Right cardiac atrium (tissue), 5 donors: ENCODE measurements at regions not wholly inside any gene's neighbourhood (a gene's known extent, or its start where the extent isn't known, plus 50 kb on each side); places are given as distances from the start of the nearest gene placed in this dataset.

ENCODE experiments used
- ATAC-seq, 2 donors: fragments of 200-7000 bp; cut with Tn5 transposase; one replicate each; pipeline versions ENCODE4 v1.8.0 to v1.9.1; 2020; ENCODE audit warnings: moderate library complexity in 2 of 2, mild to moderate bottlenecking in 1 of 2
- DNase-seq, 3 donors: peaks; one replicate each; pipeline ENCODE4 v3.0.0-alpha.2; 2020
- H3K27ac ChIP-seq: one replicate; pipeline ENCODE4 v1.5.1; 2013; ENCODE audit warnings: mild to moderate bottlenecking, low read length, control low read depth, moderate library complexity
- H3K27me3 ChIP-seq: one replicate; pipeline ENCODE4 v1.6.1; 2013; ENCODE audit not compliant: control insufficient read depth, insufficient read depth
- H3K4me1 ChIP-seq: one replicate; pipeline ENCODE4 v1.6.1; 2013; ENCODE audit warnings: low read length; ENCODE audit not compliant: control insufficient read depth, insufficient read depth
- H3K4me3 ChIP-seq: one replicate; pipeline ENCODE4 v1.5.1; 2013; ENCODE audit warnings: low read length, control low read depth
- H3K9me3 ChIP-seq: one replicate; pipeline ENCODE4 v1.6.1; 2013; ENCODE audit warnings: low read length; ENCODE audit not compliant: control insufficient read depth
- WGBS: extraction: QIAGEN DNeasy Blood & Tissue Kit; methylation state at CpG from one replicate; pipeline ENCODE4 v1.1.7; 2013; 5-methylcytosine and 5-hydroxymethylcytosine counted together
- intact Hi-C, 4 donors: fragments of 100-400 bp; cut with DNase I; formaldehyde crosslinking; loops; one replicate each; pipeline versions ENCODE4 v1.11.0 to v1.14.0; 2022 to 2023
- donor health status: healthy with polysubstance abuse.
- donor health status: DM: no; HTN: yes; CAD: no.
- donor health status: DM: no; HTN: no; CAD: no.
- donor health status: DM: no; HTN: yes; CAD: no; lungs with severe emphysema.
- donor health status: DM: yes; HTN: yes; CAD: no.

DNA sequence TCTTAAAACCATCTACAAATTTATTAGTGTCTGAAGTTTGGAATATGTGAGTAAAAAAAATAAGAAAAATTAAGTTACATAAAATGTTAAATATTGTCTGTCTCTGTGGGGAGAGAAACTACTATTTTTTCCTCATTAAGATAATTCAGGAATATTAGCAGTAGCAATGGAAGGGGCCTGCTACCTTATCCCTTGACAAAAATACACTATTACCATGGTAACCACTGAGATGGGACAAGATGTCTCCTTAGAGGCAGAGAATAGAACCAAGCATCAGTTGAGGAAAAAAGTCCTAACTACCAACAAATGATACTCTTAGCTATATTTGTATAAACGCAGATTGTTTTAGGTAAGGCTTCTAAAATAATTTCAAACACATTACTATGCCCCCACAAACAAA is 150.7 kb upstream of the LSM8 start:
- Histone ChIP-seq H3K4me1 (no peaks in the 10 kb centered on the region), H3K9me3 (no peaks in the 10 kb centered on the region), H3K27me3 (no peaks in the 10 kb centered on the region), H3K4me3 (no peak overlapping the region), H3K27ac (no peak overlapping the region)
- DNase-seq (no peak), ATAC-seq (no peak)
- intact Hi-C loops = no loop called here
- 80% methylated on average over 1 of the region's 1 CpG for WGBS

DNA sequence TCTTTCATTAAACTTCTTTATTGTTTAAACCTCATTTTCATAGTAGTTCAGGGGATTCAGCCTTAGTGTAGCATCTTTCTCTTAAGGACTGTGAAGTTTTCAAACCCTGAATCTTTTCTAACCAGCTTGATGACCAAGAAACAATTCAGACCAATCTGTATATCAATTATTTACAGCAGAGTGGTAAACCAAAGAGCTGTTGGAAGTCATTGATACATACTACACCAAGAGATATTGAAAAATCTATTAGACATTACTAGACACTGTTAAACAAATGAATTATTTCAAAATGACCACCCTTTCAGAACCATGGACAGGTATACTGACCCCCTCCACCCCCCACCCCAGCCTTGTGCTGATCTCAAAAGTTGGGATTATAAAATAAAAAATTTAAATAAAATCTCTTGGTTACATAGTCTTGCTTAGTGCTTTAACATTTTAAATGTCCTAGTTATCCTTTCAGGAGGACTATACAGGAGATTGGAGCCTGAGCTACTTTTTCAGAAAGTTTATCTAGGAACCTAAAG is 143.9 kb upstream of the LSM8 start:
- Histone ChIP-seq H3K4me3 (no peak overlapping the region), H3K9me3 (no peaks in the 10 kb centered on the region), H3K27me3 (no peaks in the 10 kb centered on the region), H3K27ac (no peak overlapping the region), H3K4me1 (no peaks in the 10 kb centered on the region)
- intact Hi-C loops = no loop called here
- no peak for ATAC-seq
- no peak for DNase-seq

DNA sequence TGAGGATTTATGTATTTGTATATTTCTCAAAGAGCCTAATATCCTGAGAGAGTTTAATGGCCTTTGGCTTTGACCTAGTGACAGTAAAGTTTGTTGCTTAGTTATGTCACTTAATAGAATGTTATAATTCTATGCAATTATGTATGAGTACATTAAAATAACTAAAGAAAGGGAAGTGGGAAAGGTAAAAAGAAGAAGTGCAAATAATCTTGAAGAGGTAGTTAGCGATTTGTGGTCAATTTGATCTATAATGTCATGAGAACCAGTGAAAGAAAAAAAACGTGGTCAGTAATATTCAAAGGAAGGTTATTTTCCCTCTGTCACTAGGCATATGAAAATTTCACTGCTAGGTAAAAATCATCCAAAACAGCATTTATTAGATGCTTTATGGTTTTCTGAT is 143.4 kb upstream of the LSM8 start:
- no peak for DNase-seq
- no peak overlapping the region for H3K4me3 ChIP-seq
- no peak overlapping the region for H3K27ac ChIP-seq
- H3K9me3 ChIP-seq = no peaks in the 10 kb centered on the region
- H3K4me1 ChIP-seq = no peaks in the 10 kb centered on the region
- intact Hi-C loops = no loop called here
- ATAC-seq = no peak
- no peaks in the 10 kb centered on the region for H3K27me3 ChIP-seq
- WGBS = 76% methylated on average over 2 of the region's 2 CpGs

DNA sequence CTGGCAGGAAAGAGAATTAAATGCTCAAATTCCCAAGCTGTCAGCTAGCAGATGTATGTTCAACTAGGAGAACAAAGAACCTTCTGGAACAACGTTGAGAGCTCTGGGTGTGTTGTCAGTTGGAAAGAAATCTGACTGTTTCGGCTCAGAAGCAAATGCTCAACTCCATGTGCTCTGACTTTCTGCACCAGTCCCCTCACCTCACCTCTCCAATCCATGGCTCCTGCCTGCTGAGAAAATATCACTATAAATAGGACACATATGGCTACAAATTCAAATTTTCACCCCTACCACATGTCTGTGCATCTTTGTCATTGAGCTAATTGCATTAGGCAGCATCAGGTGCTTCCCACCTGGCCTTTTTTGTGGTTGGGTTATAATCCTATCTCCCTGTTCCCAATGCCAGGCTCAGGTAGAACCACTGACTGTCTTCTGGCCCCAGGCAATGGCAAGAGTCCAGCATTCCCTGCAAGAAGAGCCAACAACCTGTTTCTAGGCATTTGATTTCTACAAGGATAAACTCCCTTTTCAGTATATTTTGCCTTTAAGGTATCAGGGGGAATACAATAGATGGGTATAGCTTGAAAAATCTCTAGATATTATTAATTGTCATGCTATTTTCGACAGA is 142.6 kb upstream of the LSM8 start:
- Histone ChIP-seq H3K9me3 (no peaks in the 10 kb centered on the region), H3K4me1 (no peaks in the 10 kb centered on the region), H3K27me3 (no peaks in the 10 kb centered on the region), H3K27ac (no peak overlapping the region), H3K4me3 (no peak overlapping the region)
- ATAC-seq (no peak), DNase-seq (no peak)
- 47% methylated on average over 3 of the region's 3 CpGs for WGBS
- intact Hi-C loops = no loop called here

DNA sequence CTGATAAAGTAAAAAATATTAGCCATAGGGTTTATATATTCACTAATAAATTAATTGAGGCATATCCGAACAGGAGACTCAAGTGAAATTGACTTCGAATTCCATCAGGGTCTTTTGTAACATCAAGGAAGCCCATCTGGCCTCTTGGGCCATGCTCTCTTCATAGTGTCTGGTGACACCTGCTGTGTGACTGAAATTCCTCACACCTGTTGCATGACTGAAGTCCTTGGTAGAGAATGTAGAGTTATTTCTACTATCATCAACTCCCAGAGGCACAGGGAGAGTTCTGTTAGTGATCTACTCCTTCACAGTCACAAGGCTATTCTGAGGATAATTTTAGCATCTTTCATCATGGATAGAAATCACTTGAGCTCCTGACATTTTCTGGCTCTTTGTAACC is 138.3 kb upstream of the LSM8 start:
- Histone ChIP-seq H3K4me3 (no peak overlapping the region), H3K4me1 (no peaks in the 10 kb centered on the region), H3K27me3 (no peaks in the 10 kb centered on the region), H3K9me3 (no peaks in the 10 kb centered on the region), H3K27ac (no peak overlapping the region)
- intact Hi-C loops = no loop called here
- ATAC-seq = no peak
- 80% methylated on average over 2 of the region's 2 CpGs for WGBS
- no peak for DNase-seq

DNA sequence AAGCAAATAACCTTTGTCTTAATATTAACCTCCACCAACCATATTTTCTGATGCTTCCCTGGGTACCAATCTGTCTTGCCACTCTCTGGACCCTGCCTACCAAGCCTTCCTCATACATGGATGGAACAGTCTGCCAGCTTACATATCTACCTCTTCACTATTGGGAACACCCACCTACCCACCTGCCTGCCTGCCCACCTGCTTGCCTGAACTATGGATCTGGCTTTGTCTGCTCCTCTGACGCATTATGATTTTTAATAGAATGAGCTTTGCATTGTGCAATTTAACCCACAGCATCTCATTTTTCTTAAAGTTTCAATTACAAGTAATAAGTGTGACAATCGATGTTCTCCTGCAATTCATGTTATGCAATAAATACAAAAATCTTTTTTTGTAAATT is 137.9 kb upstream of the LSM8 start:
- Histone ChIP-seq H3K27ac (no peak overlapping the region), H3K4me3 (no peak overlapping the region), H3K4me1 (no peaks in the 10 kb centered on the region), H3K9me3 (no peaks in the 10 kb centered on the region), H3K27me3 (no peaks in the 10 kb centered on the region)
- intact Hi-C loops = no loop called here
- DNase-seq = no peak
- WGBS = 83% methylated on average over 2 of the region's 2 CpGs
- ATAC-seq = no peak

DNA sequence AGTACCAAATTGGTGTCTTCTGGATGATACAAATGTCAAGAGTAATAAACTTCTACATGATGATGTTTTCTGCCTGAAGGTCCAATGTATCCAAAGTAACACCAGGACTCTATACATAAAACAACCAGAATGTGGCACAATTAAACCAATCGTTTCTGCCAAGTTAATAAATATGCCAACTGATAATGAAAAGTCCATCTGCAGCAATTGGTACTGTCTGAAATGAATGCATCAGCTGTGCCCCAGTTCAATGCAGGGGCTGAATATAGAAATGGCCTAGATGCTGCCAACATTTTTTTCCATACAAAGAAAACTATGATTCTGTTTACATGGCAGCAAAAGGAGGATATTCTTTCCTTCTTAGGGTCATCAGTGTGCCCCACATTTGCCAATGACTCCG is 137.2 kb upstream of the LSM8 start:
- DNase-seq (no peak), ATAC-seq (no peak)
- H3K4me3 ChIP-seq = no peak overlapping the region
- intact Hi-C loops = no loop called here
- no peaks in the 10 kb centered on the region for H3K9me3 ChIP-seq
- no peak overlapping the region for H3K27ac ChIP-seq
- no peaks in the 10 kb centered on the region for H3K4me1 ChIP-seq
- H3K27me3 ChIP-seq = no peaks in the 10 kb centered on the region
- WGBS = 73% methylated on average over 2 of the region's 2 CpGs

DNA sequence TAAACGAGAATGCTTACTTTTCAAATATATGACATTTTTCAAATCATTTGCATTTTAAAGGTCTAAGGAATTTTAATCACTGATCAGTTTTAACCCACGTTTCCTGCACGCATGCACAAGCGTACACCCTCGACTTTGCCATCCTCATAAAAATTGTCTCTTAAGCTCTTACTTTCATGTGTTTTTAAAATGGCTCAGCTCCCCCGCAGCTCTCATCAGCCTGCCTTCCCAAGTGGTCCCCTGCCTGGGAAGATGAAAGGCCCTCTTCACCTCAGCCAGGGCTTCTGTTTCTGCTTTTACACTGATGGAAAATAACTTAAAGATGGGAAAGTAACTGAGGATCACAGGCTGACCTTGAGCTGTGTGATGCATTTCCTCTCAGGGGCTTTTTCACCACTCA is 131.6 kb upstream of the LSM8 start:
- H3K4me1 ChIP-seq = no peaks in the 10 kb centered on the region
- DNase-seq (no peak), ATAC-seq (no peak)
- WGBS = 65% methylated on average over 6 of the region's 6 CpGs
- no peak overlapping the region for H3K27ac ChIP-seq
- no peak overlapping the region for H3K4me3 ChIP-seq
- no peaks in the 10 kb centered on the region for H3K9me3 ChIP-seq
- intact Hi-C loops = no loop called here
- H3K27me3 ChIP-seq = no peaks in the 10 kb centered on the region

DNA sequence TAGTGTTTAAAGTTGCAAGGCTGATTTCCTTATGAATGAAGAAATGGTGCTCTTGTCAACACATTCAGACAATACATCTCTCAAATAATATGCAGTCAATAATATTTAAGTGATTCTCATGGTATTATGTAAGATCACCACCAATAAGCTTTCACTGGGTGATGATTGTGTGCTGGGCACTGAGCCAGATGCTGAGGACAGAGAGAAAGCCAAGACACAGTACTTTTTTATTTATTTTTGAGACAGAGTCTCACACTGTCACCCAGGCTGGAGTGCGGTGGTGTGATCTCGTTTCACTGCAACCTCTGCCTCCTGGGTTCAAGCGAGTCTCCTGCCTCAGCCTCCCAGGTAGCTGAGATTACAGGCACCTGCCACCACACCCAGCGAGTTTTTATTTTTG is 130.6 kb upstream of the LSM8 start:
- Histone ChIP-seq H3K27ac (no peak overlapping the region), H3K4me1 (no peaks in the 10 kb centered on the region), H3K27me3 (no peaks in the 10 kb centered on the region), H3K9me3 (no peaks in the 10 kb centered on the region), H3K4me3 (no peak overlapping the region)
- ATAC-seq = no peak
- intact Hi-C loops = no loop called here
- 61% methylated on average over 4 of the region's 4 CpGs for WGBS
- DNase-seq = peak in 1 of 3 donors; percentile 43

DNA sequence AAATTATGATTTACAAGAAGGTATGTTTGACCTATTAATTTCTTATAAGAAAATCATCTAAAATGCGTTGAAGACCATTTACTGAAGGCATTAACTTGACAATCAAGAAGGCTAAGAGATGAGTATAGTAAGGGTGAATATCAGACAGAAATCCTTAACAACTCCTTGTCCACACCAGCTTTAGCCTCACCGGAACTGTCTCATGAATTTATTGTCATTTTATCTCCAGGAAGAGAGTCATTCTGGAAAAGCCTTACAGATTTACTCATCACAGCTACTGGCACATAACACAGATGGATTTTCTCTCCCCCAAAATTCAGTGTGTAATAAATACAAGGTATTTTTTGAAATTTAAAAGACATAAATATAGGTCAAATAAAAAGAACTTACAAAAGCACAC is 129.4 kb upstream of the LSM8 start:
- Histone ChIP-seq H3K4me1 (no peaks in the 10 kb centered on the region), H3K4me3 (no peak overlapping the region), H3K27ac (no peak overlapping the region), H3K27me3 (no peaks in the 10 kb centered on the region), H3K9me3 (no peaks in the 10 kb centered on the region)
- intact Hi-C loops = no loop called here
- DNase-seq (no peak), ATAC-seq (no peak)
- 73% methylated on average over 2 of the region's 2 CpGs for WGBS

DNA sequence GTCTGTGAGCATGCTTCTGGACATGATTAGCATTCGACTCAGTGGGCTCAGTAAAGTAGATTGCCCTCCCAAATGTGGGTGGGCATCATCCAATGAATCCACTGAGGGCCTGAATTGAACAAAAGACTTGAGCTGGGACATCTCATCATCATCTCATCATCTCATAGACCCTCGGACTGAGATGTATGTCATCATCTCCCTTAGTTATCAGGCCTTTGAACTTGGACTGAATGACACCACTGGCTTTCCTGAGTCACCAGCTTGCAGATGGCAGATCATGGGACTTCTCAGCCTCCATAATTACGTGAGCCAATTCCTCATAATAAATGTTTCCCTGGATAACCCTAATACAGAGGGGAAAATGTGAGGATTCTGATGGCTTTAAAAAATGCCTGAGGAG is 128.3 kb upstream of the LSM8 start:
- intact Hi-C loops = no loop called here
- Histone ChIP-seq H3K4me1 (no peaks in the 10 kb centered on the region), H3K9me3 (no peaks in the 10 kb centered on the region), H3K27ac (no peak overlapping the region), H3K4me3 (no peak overlapping the region), H3K27me3 (no peaks in the 10 kb centered on the region)
- ATAC-seq (no peak), DNase-seq (no peak)
- WGBS = 70% methylated on average over 3 of the region's 3 CpGs

DNA sequence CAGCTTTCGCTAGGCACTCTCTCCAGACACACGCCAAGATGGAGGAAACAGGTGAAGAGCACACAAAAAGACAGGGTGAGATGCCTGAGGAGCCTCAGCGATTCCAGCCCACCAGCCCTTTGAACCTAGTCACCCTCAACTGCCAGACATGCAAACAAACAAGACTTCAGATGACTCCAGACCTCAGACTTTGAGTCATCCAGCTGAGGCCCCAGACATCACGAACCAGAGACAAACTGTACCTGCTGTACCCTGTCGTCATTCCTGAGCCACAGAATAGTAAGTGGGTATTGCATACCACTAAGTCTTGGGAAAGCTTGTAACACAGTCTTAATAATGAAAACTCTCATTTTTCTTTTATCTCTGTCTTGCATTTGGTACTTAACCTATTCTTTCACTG is 126.6 kb upstream of the LSM8 start:
- intact Hi-C loops = no loop called here
- ATAC-seq (no peak), DNase-seq (no peak)
- Histone ChIP-seq H3K9me3 (no peaks in the 10 kb centered on the region), H3K4me3 (no peak overlapping the region), H3K27ac (no peak overlapping the region), H3K4me1 (no peaks in the 10 kb centered on the region), H3K27me3 (no peaks in the 10 kb centered on the region)
- WGBS = 87% methylated on average over 5 of the region's 5 CpGs
